NOMO-1 treated with dmso at 0.1 percent for 144 hours (cell line): ENCODE measurements at regions not wholly inside any gene's neighbourhood (a gene's known extent, or its start where the extent isn't known, plus 50 kb on each side); places are given as distances from the start of the nearest gene placed in this dataset.
A peak's percentile ranks its signal among the peaks of the same experiment; 100 is the strongest.
"Not testable (repeated sequence)": the region's sequence is repeated elsewhere in the genome, so short reads cannot be mapped to it uniquely, and the experiment has no call there.

ENCODE experiments used
- DNase-seq: peaks from one replicate; lab custom pipeline; 2025; ENCODE audit not compliant: unreplicated experiment; lab: John Stamatoyannopoulos, UW

DNA sequence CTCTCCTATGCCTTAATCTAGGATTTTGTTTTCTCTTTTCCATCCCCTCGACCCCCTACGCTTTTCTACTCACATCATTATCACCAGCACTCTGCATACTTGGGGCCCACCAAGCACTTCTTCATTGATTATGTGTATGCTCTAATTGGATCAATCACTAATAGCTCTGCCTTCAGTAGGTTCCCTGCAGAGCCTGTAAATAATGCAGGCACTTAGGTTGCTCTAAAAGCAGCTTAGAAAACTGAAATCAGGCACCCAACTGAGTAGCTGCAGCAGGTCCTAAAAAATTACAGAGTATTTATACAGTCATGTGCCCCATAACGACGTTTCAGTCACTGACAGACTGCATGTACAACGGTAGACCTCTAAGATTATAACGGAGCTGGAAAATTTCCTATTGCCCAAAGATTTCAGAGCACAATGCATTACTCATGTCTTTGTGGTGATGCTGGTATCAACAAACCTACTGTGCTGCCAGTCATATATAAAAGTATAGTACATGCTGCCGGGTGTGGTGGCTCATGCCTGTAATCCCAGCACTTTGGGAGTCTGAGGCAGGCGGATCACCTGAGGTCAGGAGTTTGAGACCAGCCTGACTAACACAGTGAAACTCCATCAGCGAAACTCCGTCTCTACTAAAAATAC lies 280.4 kb downstream of the HS3ST3B1 start:
- no peak for DNase-seq

DNA sequence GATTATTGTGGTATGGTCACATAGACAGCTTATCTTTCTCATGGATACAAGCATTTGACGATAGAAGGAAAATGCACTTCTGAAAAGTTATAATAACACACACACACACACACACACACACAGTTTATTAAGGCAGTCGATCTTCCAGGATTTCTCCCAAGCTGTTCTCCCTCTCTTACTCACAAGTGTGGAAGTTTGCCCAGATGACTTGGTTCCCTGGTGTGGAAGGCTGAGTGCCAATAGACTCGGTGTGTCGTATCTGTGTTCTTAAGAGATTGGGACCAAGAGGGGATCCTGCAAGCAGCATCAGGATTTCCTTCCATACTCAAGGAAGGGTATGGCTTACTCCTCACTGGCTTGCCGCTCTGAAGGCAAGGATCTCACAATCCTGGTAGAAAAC lies 279.6 kb downstream of the HS3ST3B1 start:
- DNase-seq, result no peak

DNA sequence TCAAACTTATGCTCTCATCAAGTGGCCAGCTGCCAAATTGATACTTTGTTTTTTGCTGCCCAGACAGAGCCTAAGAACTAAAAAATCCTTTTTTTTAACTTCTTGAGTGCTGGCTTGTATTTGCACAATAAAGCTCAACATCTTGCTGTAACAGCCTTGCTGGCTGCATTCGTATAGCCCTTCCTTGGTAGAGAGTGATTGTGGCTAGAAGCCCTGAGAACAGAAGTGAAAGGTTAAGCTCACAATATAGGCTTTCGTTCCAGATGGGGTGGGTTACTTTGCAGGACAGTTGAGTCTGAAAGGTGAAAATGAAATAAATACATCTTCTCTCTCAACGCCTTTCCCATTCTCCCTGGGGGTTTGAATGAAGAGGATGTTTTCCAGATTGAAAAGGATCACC lies 278.8 kb downstream of the HS3ST3B1 start:
- no peak for DNase-seq

DNA sequence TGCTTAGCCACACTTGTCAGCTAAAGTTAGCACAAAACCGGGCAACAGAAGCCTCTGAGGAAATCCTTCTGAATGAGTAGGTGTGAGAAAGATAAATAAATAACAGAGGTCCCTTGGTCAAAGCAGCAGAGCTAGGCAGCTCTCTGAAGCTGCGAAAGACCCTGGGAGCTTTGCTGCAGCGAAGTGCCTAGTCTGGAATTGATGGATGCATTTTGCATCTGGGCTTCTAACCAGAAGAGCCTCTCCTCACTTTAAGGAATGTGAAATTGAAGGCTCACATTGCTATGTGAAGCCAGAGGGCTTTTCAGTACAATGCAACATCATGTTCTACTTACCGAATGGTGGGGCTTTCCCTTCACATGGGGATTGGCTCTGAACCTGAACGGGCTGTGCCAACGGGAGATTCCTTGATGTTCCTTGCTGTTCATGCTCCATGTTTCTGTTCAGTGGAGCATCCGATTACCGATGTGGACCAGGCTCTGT lies 274.6 kb downstream of the HS3ST3B1 start:
- no peak for DNase-seq

DNA sequence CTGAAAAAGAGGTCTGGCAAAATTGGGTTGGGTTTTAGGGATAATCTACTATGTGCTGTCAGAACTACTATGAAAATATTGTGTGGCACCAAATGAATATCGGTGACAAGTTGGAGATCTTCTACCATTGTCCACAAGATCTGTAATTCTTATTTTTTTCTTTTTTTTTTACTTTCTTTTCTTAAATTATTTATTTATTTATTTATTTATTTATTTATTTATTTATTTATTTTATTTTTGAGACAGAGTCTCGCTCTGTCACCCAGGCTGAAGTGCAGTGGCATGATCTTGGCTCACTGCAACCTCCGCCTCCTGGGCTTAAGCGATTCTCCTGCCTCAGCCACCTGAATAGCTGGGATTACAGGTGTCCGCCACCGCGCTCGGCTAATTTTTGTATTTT lies 259.4 kb downstream of the HS3ST3B1 start:
- DNase-seq, result not testable (repeated sequence)

GRCh38 chr17:14559264-14560119 lies 258.6 kb downstream of the HS3ST3B1 start:
- no peak for DNase-seq

GRCh38 chr17:14557480-14557879 lies 256.6 kb downstream of the HS3ST3B1 start:
- peak; percentile 74 for DNase-seq

GRCh38 chr17:14553847-14554246 lies 253.0 kb downstream of the HS3ST3B1 start:
- DNase-seq, result no peak

- DNase-seq, result no peak
These were observed 251.4 kb downstream of the HS3ST3B1 start for GRCh38 chr17:14552306-14552705.

DNA sequence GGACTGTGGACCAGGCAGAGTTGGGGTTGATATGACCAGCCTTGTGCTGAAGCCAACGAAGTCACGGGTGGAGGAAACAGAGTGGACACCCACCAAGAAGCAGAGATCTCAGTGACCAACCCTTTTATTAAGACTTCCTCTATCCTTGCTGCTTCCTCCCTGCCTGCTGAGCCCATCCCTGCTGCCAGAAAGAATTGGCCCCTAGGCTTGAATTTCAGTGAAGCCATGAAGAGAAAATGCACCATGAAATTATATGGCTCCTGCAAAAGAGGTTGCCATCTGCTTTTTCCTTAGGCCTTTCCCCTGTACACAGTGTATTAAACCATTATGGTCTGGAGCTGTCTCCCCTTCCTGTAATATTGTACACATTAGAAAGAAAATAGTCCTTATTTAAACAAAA lies 246.7 kb downstream of the HS3ST3B1 start:
- DNase-seq, result no peak

DNA sequence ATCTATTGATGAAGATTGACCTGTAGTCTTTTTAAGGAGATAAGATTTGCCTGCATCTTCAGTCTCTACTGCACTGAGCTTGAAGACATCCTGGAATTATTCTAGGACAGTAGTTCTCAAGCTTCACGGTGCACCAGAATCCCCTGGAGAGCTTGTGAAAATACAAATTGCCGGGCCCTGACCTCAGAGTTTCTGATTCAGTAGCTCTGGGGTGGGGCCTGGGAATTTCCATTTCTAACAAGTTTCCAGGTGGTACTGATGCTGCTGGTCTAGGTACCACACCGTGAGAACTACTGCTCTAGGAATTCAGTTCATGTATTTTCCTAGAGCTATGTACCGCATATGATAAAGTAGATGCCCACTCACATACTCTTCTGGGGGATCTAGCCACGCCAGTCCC lies 246.1 kb downstream of the HS3ST3B1 start:
- no peak for DNase-seq

DNA sequence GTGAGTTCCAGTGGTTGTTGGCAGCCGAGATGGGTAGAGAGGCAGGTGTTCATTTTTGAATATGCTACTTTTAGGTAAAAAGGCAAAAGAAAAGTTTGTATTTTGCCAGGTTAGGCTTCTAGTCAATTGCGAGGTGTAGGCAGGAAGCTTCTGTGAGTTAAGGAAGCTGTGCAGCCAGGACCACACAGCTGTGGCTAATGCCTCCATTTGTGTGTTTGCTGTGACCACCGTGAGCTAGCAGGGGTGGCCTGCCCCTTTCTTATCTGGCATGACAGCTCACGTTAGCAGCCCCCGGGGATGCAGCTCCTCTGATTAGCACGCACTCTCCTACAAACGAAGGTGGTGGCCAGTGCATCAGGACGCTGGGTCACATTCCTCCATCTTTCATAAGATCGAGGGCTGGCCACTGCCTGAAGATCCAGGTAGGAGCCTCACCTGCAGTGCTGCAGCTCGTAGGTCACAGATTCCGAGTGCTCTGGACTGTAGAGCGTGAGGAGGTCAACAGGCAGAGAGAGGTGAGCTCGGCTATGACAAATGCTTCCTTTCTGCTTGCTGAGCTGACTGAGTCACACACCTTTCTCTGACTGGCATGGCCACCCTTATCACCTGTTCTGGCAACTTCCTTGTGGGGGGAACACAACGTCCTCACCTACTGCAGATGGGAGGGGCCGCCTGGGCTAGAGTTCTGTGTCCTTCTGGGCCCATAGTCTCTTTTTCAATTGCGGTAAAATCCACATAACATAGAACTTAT lies 244.4 kb downstream of the HS3ST3B1 start:
- DNase-seq, result no peak

DNA sequence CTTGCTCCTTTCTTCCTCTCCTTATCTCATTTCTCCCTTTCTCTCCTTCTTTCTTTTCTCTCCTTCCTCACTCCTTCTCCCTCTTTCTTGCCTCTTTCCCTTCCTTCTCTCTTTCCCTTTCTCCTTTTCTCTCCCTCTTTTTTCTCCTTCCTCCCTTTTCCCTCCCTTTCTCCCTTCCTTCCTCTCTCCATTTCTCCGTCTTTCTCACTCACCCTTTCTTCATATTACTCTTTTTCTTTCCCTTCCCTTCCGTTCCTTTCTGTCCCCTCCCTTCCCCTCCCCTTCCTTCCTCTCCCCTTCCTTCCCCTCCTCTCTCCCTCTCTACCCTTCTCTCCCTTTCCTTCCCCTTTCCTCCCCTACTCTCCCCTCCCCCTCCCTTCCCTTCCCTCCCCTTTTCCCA lies 240.8 kb downstream of the HS3ST3B1 start:
- no peak for DNase-seq

GRCh38 chr17:14539801-14540200 lies 238.9 kb downstream of the HS3ST3B1 start:
- DNase-seq, result no peak

DNA sequence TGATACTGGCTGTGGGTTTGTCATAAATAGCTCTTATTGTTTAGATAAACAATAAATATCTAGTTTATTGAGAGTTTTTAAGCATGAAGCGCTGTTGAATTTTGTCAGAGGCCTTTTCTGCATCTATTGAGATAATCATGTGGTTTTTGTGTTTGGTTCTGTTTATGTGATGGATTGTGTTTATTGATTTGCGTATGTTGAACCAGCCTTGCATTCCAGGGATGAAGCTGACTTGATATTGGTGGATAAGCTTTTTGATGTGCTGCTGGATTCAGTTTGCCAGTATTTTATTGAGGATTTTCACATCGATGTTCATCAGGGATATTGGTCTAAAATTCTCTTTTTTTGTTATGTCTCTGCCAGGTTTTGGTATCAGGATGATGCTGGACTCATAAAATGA lies 231.4 kb downstream of the HS3ST3B1 start:
- DNase-seq, result not testable (repeated sequence)

DNA sequence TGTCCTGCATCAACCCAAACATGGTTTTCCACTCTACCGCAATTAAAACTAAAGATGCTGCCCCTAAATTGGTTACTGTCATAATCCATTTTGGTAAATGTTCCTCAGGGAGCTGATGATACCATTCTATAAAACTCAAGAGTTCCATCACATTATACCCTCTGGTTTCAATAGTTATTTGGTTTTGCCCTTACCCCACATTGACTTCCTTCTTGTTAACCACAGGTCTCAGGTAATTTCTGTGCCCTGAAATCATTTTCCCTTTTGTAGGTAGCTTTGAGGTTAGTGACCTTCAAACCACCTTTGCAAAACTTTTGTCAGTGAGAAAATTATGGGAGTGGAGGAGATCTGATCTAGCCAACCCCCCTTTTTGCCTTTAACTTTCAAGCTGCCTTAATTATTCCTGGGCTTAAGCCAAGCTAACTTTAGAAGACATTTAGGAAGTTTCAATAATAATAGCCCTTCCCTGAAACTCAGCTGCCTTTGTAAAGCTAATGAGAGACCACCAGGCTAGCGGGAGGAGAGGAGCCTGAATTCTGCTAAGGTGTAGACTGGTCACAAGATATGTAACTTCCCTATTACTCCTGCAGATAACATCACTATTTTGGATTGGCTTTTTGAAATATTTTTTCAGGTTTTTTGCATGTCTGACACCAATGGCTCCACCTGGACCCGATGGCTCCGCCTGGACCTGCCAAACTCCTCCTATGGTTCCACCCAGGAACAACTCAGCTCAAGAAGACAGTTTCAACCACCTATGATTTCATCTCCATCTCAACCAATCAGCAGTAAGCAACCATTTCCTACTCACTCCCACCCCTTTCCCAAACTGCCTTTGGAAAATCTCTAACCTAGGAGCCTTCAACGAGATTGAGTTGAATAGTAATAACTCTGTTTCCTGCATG lies 224.9 kb downstream of the HS3ST3B1 start:
- no peak for DNase-seq

DNA sequence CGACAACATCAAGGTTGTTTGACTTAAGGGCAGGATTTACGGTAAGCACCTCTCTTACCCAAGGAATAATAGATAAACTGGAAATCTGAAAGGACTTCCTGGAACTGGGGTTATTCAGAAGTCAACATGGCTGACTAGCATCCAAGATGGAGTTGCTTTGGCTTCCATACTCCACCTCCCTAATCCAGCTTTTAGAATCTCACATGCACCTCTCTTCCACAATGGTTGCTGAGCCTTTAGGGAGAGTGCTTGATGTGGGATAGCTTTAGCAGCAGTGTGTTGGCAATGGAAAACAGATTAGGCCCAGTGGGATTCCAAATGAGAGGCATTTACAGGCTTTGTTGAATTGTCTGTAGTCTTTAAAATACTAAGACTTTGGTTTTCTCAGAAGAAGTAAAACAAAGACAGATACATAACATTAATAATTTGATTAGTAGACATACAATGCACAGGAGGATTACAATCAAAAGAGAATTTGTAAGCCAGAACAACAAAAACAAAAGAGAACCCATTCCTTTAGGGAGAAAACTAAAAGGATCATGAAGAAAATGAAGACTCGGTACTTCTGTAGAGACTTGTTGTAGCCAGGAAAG lies 222.0 kb downstream of the HS3ST3B1 start:
- DNase-seq, result no peak

- DNase-seq, result not testable (repeated sequence)
These were observed 218.0 kb downstream of the HS3ST3B1 start for GRCh38 chr17:14518919-14519318.

DNA sequence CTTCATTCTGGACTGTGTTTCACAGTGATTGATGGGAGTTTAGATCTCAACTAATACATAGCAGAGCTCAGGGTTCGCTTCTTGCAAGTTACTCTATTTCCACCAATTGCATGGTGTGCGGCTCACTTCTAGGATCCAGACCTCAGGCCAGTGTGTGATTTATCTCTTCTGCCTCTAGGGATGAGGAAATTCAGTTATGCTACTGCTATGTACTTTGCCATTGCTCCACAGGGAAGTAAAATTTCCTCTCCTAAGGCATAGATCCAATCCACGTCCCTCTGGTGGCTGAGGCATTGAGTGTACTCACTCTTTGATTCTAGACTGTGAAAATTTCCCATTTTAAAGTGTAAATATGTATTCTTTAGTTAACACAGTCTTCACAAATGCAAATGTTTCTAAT lies 214.1 kb downstream of the HS3ST3B1 start:
- DNase-seq, result no peak

DNA sequence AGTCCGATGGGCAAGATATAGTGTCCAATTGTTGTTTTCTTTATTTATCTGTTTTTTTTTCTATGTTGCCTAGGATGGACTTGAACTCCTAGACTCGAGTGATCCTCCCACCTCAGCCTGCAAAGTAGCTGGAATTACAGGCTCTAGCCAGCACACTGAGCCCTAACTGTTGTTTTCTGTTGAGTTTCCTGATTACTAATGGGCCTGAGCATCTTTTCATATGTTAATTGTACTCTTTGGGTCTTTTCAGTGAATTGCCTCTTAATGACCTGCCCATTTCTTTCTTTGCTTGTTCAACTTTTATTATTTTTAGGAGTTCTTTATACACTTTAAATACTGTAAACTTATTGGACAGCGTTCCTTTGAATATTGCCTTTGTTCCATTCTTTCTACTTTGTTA lies 213.0 kb downstream of the HS3ST3B1 start:
- DNase-seq, result no peak
